ENCODE measurements at regions not wholly inside any gene's neighbourhood (a gene's known extent, or its start where the extent isn't known, plus 50 kb on each side); places are given as distances from the start of the nearest gene placed in this dataset.

GRCh38 chr13:76656500-76656899 lies 229.7 kb downstream of the KCTD12 start:
- Histone ChIP-seq H3K4me3 (ENCODE audit: low read length in 2 of 2) (no peak overlapping the region), H3K27ac (ENCODE audit: low read depth in 1 of 2, low read length in 1 of 2) (no peak overlapping the region), H3K4me1 (ENCODE audit: control insufficient read depth in 2 of 2, insufficient read depth in 2 of 2, low read length in 2 of 2) (no peaks in the 10 kb centered on the region), H3K36me3 (ENCODE audit: control insufficient read depth in 2 of 2, insufficient read depth in 2 of 2, low read length in 1 of 2) (no peaks in the 10 kb centered on the region), H3K27me3 (ENCODE audit: control insufficient read depth in 2 of 2, insufficient read depth in 1 of 2, low read length in 1 of 2) (no peaks in the 10 kb centered on the region), H3K9me3 (ENCODE audit: control insufficient read depth in 2 of 2, insufficient read depth in 1 of 2, low read length in 1 of 2) (no peaks in the 10 kb centered on the region)
- DNase-seq (ENCODE audit: low read depth in 6 of 9, low spot score in 9 of 9) = no peak
- 80% methylated on average over 4 of the region's 4 CpGs for WGBS

- no peaks in the 10 kb centered on the region for H3K36me3 ChIP-seq (ENCODE audit: control insufficient read depth in 2 of 2, insufficient read depth in 2 of 2, low read length in 1 of 2)
- no peak overlapping the region for H3K27ac ChIP-seq (ENCODE audit: low read depth in 1 of 2, low read length in 1 of 2)
- no peaks in the 10 kb centered on the region for H3K9me3 ChIP-seq (ENCODE audit: control insufficient read depth in 2 of 2, insufficient read depth in 1 of 2, low read length in 1 of 2)
- no peak overlapping the region for H3K4me3 ChIP-seq (ENCODE audit: low read length in 2 of 2)
- H3K4me1 ChIP-seq (ENCODE audit: control insufficient read depth in 2 of 2, insufficient read depth in 2 of 2, low read length in 2 of 2) = no peaks in the 10 kb centered on the region
- H3K27me3 ChIP-seq (ENCODE audit: control insufficient read depth in 2 of 2, insufficient read depth in 1 of 2, low read length in 1 of 2) = no peaks in the 10 kb centered on the region
- WGBS = 96% methylated on average over 2 of the region's 2 CpGs
- DNase-seq (ENCODE audit: low read depth in 6 of 9, low spot score in 9 of 9) = no peak
Observed at GRCh38 chr13:76656056-76656455, 230.1 kb downstream of the KCTD12 start.

GRCh38 chr13:76654263-76654662 lies 231.9 kb downstream of the KCTD12 start:
- Histone ChIP-seq H3K27ac (ENCODE audit: low read depth in 1 of 2, low read length in 1 of 2) (no peak overlapping the region), H3K27me3 (ENCODE audit: control insufficient read depth in 2 of 2, insufficient read depth in 1 of 2, low read length in 1 of 2) (no peaks in the 10 kb centered on the region), H3K36me3 (ENCODE audit: control insufficient read depth in 2 of 2, insufficient read depth in 2 of 2, low read length in 1 of 2) (no peaks in the 10 kb centered on the region), H3K4me1 (ENCODE audit: control insufficient read depth in 2 of 2, insufficient read depth in 2 of 2, low read length in 2 of 2) (no peaks in the 10 kb centered on the region), H3K9me3 (ENCODE audit: control insufficient read depth in 2 of 2, insufficient read depth in 1 of 2, low read length in 1 of 2) (no peaks in the 10 kb centered on the region), H3K4me3 (ENCODE audit: low read length in 2 of 2) (no peak overlapping the region)
- 63% methylated on average over 2 of the region's 2 CpGs for WGBS
- no peak for DNase-seq (ENCODE audit: low read depth in 6 of 9, low spot score in 9 of 9)

GRCh38 chr13:76651286-76651685 lies 234.9 kb downstream of the KCTD12 start:
- Histone ChIP-seq H3K27ac (ENCODE audit: low read depth in 1 of 2, low read length in 1 of 2) (no peak overlapping the region), H3K36me3 (ENCODE audit: control insufficient read depth in 2 of 2, insufficient read depth in 2 of 2, low read length in 1 of 2) (no peaks in the 10 kb centered on the region), H3K4me1 (ENCODE audit: control insufficient read depth in 2 of 2, insufficient read depth in 2 of 2, low read length in 2 of 2) (no peaks in the 10 kb centered on the region), H3K27me3 (ENCODE audit: control insufficient read depth in 2 of 2, insufficient read depth in 1 of 2, low read length in 1 of 2) (no peaks in the 10 kb centered on the region), H3K4me3 (ENCODE audit: low read length in 2 of 2) (no peak overlapping the region), H3K9me3 (ENCODE audit: control insufficient read depth in 2 of 2, insufficient read depth in 1 of 2, low read length in 1 of 2) (no peaks in the 10 kb centered on the region)
- 100% methylated on average over 1 of the region's 1 CpG for WGBS
- no peak for DNase-seq (ENCODE audit: low read depth in 6 of 9, low spot score in 9 of 9)

- no peak for DNase-seq (ENCODE audit: low read depth in 6 of 9, low spot score in 9 of 9)
- H3K4me3 ChIP-seq (ENCODE audit: low read length in 2 of 2) = no peak overlapping the region
- H3K27ac ChIP-seq (ENCODE audit: low read depth in 1 of 2, low read length in 1 of 2) = no peak overlapping the region
- WGBS = 96% methylated on average over 3 of the region's 3 CpGs
- H3K4me1 ChIP-seq (ENCODE audit: control insufficient read depth in 2 of 2, insufficient read depth in 2 of 2, low read length in 2 of 2) = no peaks in the 10 kb centered on the region
- no peaks in the 10 kb centered on the region for H3K36me3 ChIP-seq (ENCODE audit: control insufficient read depth in 2 of 2, insufficient read depth in 2 of 2, low read length in 1 of 2)
- H3K27me3 ChIP-seq (ENCODE audit: control insufficient read depth in 2 of 2, insufficient read depth in 1 of 2, low read length in 1 of 2) = no peaks in the 10 kb centered on the region
- no peaks in the 10 kb centered on the region for H3K9me3 ChIP-seq (ENCODE audit: control insufficient read depth in 2 of 2, insufficient read depth in 1 of 2, low read length in 1 of 2)
Observed at GRCh38 chr13:76647550-76647949, 238.7 kb downstream of the KCTD12 start.

- no peaks in the 10 kb centered on the region for H3K4me1 ChIP-seq (ENCODE audit: control insufficient read depth in 2 of 2, insufficient read depth in 2 of 2, low read length in 2 of 2)
- H3K27ac ChIP-seq (ENCODE audit: low read depth in 1 of 2, low read length in 1 of 2) = no peak overlapping the region
- H3K4me3 ChIP-seq (ENCODE audit: low read length in 2 of 2) = no peak overlapping the region
- WGBS = 96% methylated on average over 2 of the region's 2 CpGs
- no peaks in the 10 kb centered on the region for H3K36me3 ChIP-seq (ENCODE audit: control insufficient read depth in 2 of 2, insufficient read depth in 2 of 2, low read length in 1 of 2)
- no peaks in the 10 kb centered on the region for H3K27me3 ChIP-seq (ENCODE audit: control insufficient read depth in 2 of 2, insufficient read depth in 1 of 2, low read length in 1 of 2)
- H3K9me3 ChIP-seq (ENCODE audit: control insufficient read depth in 2 of 2, insufficient read depth in 1 of 2, low read length in 1 of 2) = no peaks in the 10 kb centered on the region
- DNase-seq (ENCODE audit: low read depth in 6 of 9, low spot score in 9 of 9) = no peak
Observed at GRCh38 chr13:76646946-76647345, 239.3 kb downstream of the KCTD12 start.

GRCh38 chr13:76645632-76646031 lies 240.6 kb downstream of the KCTD12 start:
- H3K36me3 ChIP-seq (ENCODE audit: control insufficient read depth in 2 of 2, insufficient read depth in 2 of 2, low read length in 1 of 2) = no peaks in the 10 kb centered on the region
- H3K4me3 ChIP-seq (ENCODE audit: low read length in 2 of 2) = no peak overlapping the region
- no peaks in the 10 kb centered on the region for H3K4me1 ChIP-seq (ENCODE audit: control insufficient read depth in 2 of 2, insufficient read depth in 2 of 2, low read length in 2 of 2)
- DNase-seq (ENCODE audit: low read depth in 6 of 9, low spot score in 9 of 9) = no peak
- H3K9me3 ChIP-seq (ENCODE audit: control insufficient read depth in 2 of 2, insufficient read depth in 1 of 2, low read length in 1 of 2) = no peaks in the 10 kb centered on the region
- H3K27ac ChIP-seq (ENCODE audit: low read depth in 1 of 2, low read length in 1 of 2) = no peak overlapping the region
- no peaks in the 10 kb centered on the region for H3K27me3 ChIP-seq (ENCODE audit: control insufficient read depth in 2 of 2, insufficient read depth in 1 of 2, low read length in 1 of 2)
- 97% methylated on average over 2 of the region's 2 CpGs for WGBS

GRCh38 chr13:76644906-76645305 lies 241.3 kb downstream of the KCTD12 start:
- no peak overlapping the region for H3K4me3 ChIP-seq (ENCODE audit: low read length in 2 of 2)
- no peaks in the 10 kb centered on the region for H3K9me3 ChIP-seq (ENCODE audit: control insufficient read depth in 2 of 2, insufficient read depth in 1 of 2, low read length in 1 of 2)
- H3K27me3 ChIP-seq (ENCODE audit: control insufficient read depth in 2 of 2, insufficient read depth in 1 of 2, low read length in 1 of 2) = no peaks in the 10 kb centered on the region
- H3K27ac ChIP-seq (ENCODE audit: low read depth in 1 of 2, low read length in 1 of 2) = no peak overlapping the region
- WGBS = 0% methylated on average over 1 of the region's 1 CpG
- H3K36me3 ChIP-seq (ENCODE audit: control insufficient read depth in 2 of 2, insufficient read depth in 2 of 2, low read length in 1 of 2) = no peaks in the 10 kb centered on the region
- DNase-seq (ENCODE audit: low read depth in 6 of 9, low spot score in 9 of 9) = no peak
- no peaks in the 10 kb centered on the region for H3K4me1 ChIP-seq (ENCODE audit: control insufficient read depth in 2 of 2, insufficient read depth in 2 of 2, low read length in 2 of 2)

GRCh38 chr13:76643596-76643995 lies 242.6 kb downstream of the KCTD12 start:
- no peaks in the 10 kb centered on the region for H3K36me3 ChIP-seq (ENCODE audit: control insufficient read depth in 2 of 2, insufficient read depth in 2 of 2, low read length in 1 of 2)
- H3K4me1 ChIP-seq (ENCODE audit: control insufficient read depth in 2 of 2, insufficient read depth in 2 of 2, low read length in 2 of 2) = no peaks in the 10 kb centered on the region
- no peak overlapping the region for H3K4me3 ChIP-seq (ENCODE audit: low read length in 2 of 2)
- WGBS = 89% methylated on average over 4 of the region's 4 CpGs
- H3K27me3 ChIP-seq (ENCODE audit: control insufficient read depth in 2 of 2, insufficient read depth in 1 of 2, low read length in 1 of 2) = no peaks in the 10 kb centered on the region
- no peaks in the 10 kb centered on the region for H3K9me3 ChIP-seq (ENCODE audit: control insufficient read depth in 2 of 2, insufficient read depth in 1 of 2, low read length in 1 of 2)
- no peak overlapping the region for H3K27ac ChIP-seq (ENCODE audit: low read depth in 1 of 2, low read length in 1 of 2)
- DNase-seq (ENCODE audit: low read depth in 6 of 9, low spot score in 9 of 9) = no peak

GRCh38 chr13:76641056-76641455 lies 245.1 kb downstream of the KCTD12 start:
- Histone ChIP-seq H3K36me3 (ENCODE audit: control insufficient read depth in 2 of 2, insufficient read depth in 2 of 2, low read length in 1 of 2) (no peaks in the 10 kb centered on the region), H3K9me3 (ENCODE audit: control insufficient read depth in 2 of 2, insufficient read depth in 1 of 2, low read length in 1 of 2) (no peaks in the 10 kb centered on the region), H3K4me1 (ENCODE audit: control insufficient read depth in 2 of 2, insufficient read depth in 2 of 2, low read length in 2 of 2) (no peaks in the 10 kb centered on the region), H3K27ac (ENCODE audit: low read depth in 1 of 2, low read length in 1 of 2) (no peak overlapping the region), H3K27me3 (ENCODE audit: control insufficient read depth in 2 of 2, insufficient read depth in 1 of 2, low read length in 1 of 2) (no peaks in the 10 kb centered on the region), H3K4me3 (ENCODE audit: low read length in 2 of 2) (no peak overlapping the region)
- DNase-seq (ENCODE audit: low read depth in 6 of 9, low spot score in 9 of 9) = no peak
- WGBS = 96% methylated on average over 1 of the region's 1 CpG

Data from thymus (tissue), 11 donors.